ENCODE measurements at regions not wholly inside any gene's neighbourhood (a gene's known extent, or its start where the extent isn't known, plus 50 kb on each side); places are given as distances from the start of the nearest gene placed in this dataset.

GRCh38 chr1:213899413-213899812, 88.4 kb upstream of the PROX1 start:
- H3K9ac ChIP-seq (ENCODE audit: low read length), result no peak overlapping the region
- DNase-seq (ENCODE audit: low read depth), result no peak

GRCh38 chr1:213905344-213905743, 82.4 kb upstream of the PROX1 start:
- H3K27me3 ChIP-seq (replicated peaks; ENCODE audit: control insufficient read depth, insufficient read depth, low read length), result no peaks in the 10 kb centered on the region
- H3K36me3 ChIP-seq (ENCODE audit: control insufficient read depth, insufficient read depth, low read length, severe bottlenecking), result no peaks in the 10 kb centered on the region
- H3K4me1 ChIP-seq (ENCODE audit: control insufficient read depth, insufficient read depth, low read length), result no peaks in the 10 kb centered on the region
- DNase-seq (ENCODE audit: low read depth), result no peak
- H3K4me3 ChIP-seq (ENCODE audit: low read length), result no peak overlapping the region
- H3K9ac ChIP-seq (ENCODE audit: low read length), result no peak overlapping the region
- no peaks in the 10 kb centered on the region for H3K9me3 ChIP-seq (ENCODE audit: control insufficient read depth, low read length)

More at GRCh38 chr1:213899413-213899812, 88.4 kb upstream of the PROX1 start:
- Histone ChIP-seq H3K4me3 (ENCODE audit: low read length) (no peak overlapping the region), H3K36me3 (ENCODE audit: control insufficient read depth, insufficient read depth, low read length, severe bottlenecking) (no peaks in the 10 kb centered on the region), H3K9me3 (ENCODE audit: control insufficient read depth, low read length) (peaks cover 15% of the 10 kb centered on the region), H3K4me1 (ENCODE audit: control insufficient read depth, insufficient read depth, low read length) (no peaks in the 10 kb centered on the region), H3K27me3 (replicated peaks; ENCODE audit: control insufficient read depth, insufficient read depth, low read length) (no peaks in the 10 kb centered on the region)

DNA sequence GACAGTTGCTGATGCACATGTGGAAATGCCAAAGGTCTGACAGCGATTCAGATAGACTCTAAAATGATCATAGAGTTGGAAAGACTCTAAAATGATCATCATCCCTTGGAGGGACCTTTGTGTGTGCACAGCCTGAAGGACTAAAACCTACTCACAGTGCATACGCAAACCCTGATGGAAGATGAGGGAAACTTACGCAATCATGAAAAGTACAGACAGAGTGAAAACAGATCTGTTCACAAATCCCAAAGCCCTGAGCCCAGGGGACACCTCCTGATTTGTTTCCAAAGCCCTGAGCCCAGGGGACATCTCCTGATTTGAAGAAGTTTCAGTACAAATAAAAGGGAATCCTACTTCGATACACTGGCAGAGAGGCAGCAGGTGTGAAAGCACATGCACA, 79.3 kb upstream of the PROX1 start:
- Histone ChIP-seq H3K9ac (ENCODE audit: low read length) (no peak overlapping the region), H3K4me1 (ENCODE audit: control insufficient read depth, insufficient read depth, low read length) (no peaks in the 10 kb centered on the region), H3K36me3 (ENCODE audit: control insufficient read depth, insufficient read depth, low read length, severe bottlenecking) (no peaks in the 10 kb centered on the region), H3K9me3 (ENCODE audit: control insufficient read depth, low read length) (no peaks in the 10 kb centered on the region), H3K27me3 (replicated peaks; ENCODE audit: control insufficient read depth, insufficient read depth, low read length) (peaks cover 14% of the 10 kb centered on the region), H3K4me3 (ENCODE audit: low read length) (no peak overlapping the region)
- no peak for DNase-seq (ENCODE audit: low read depth)

DNA sequence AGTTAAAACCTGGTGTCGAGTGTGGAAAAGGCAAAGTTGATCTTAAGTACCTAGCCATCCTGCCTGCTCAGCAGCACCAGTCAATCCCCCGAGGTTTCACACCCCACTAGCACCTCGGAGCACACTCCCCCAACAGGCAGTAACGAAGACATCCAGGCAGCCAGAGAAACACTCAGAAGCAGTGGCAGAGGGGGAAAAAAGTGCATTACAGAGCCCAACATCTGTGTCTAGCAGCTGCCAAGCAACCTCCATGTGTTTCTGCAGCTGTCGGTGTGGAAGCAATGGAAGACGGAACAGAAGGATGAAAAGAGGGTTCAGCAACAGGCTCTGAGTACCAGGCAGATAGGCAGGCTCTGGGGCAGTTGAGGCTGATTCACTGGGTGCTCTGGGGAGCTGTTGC, 73.4 kb upstream of the PROX1 start:
- Histone ChIP-seq H3K9me3 (ENCODE audit: control insufficient read depth, low read length) (no peaks in the 10 kb centered on the region), H3K9ac (ENCODE audit: low read length) (no peak overlapping the region), H3K36me3 (ENCODE audit: control insufficient read depth, insufficient read depth, low read length, severe bottlenecking) (no peaks in the 10 kb centered on the region), H3K27me3 (replicated peaks; ENCODE audit: control insufficient read depth, insufficient read depth, low read length) (peaks cover 35% of the 10 kb centered on the region), H3K4me3 (ENCODE audit: low read length) (no peak overlapping the region), H3K4me1 (ENCODE audit: control insufficient read depth, insufficient read depth, low read length) (no peaks in the 10 kb centered on the region)
- DNase-seq (ENCODE audit: low read depth), result no peak

DNA sequence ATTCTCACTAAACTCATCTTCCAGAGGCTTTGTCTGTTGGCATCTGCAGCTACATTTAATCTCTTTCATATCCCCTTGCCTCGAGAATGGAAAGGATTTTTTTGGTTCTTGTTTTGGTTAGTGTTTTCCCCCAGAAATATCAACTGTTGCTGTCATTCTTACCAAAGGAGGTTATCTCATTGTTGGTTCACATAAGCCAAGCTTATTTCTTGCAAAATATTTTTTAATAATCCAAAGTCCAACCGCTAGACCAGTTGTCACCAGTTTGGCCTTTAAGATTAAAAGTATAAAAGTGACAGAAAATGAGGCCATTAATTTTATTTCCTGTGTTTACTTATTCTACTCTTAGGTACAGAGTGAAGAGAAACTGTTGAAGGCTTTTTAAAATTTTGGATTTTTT, 66.5 kb upstream of the PROX1 start:
- Histone ChIP-seq H3K27me3 (replicated peaks; ENCODE audit: control insufficient read depth, insufficient read depth, low read length) (peaks cover 4% of the 10 kb centered on the region), H3K4me3 (ENCODE audit: low read length) (no peak overlapping the region), H3K4me1 (ENCODE audit: control insufficient read depth, insufficient read depth, low read length) (no peaks in the 10 kb centered on the region), H3K9ac (ENCODE audit: low read length) (no peak overlapping the region), H3K9me3 (ENCODE audit: control insufficient read depth, low read length) (no peaks in the 10 kb centered on the region), H3K36me3 (ENCODE audit: control insufficient read depth, insufficient read depth, low read length, severe bottlenecking) (no peaks in the 10 kb centered on the region)
- no peak for DNase-seq (ENCODE audit: low read depth)

- no peak overlapping the region for H3K4me3 ChIP-seq (ENCODE audit: low read length)
- no peaks in the 10 kb centered on the region for H3K4me1 ChIP-seq (ENCODE audit: control insufficient read depth, insufficient read depth, low read length)
- no peak for DNase-seq (ENCODE audit: low read depth)
- no peaks in the 10 kb centered on the region for H3K36me3 ChIP-seq (ENCODE audit: control insufficient read depth, insufficient read depth, low read length, severe bottlenecking)
- H3K9me3 ChIP-seq (ENCODE audit: control insufficient read depth, low read length), result no peaks in the 10 kb centered on the region
- H3K9ac ChIP-seq (ENCODE audit: low read length), result no peak overlapping the region
- peaks cover 4% of the 10 kb centered on the region for H3K27me3 ChIP-seq (replicated peaks; ENCODE audit: control insufficient read depth, insufficient read depth, low read length)
These were observed 66.1 kb upstream of the PROX1 start for GRCh38 chr1:213921712-213922111.

DNA sequence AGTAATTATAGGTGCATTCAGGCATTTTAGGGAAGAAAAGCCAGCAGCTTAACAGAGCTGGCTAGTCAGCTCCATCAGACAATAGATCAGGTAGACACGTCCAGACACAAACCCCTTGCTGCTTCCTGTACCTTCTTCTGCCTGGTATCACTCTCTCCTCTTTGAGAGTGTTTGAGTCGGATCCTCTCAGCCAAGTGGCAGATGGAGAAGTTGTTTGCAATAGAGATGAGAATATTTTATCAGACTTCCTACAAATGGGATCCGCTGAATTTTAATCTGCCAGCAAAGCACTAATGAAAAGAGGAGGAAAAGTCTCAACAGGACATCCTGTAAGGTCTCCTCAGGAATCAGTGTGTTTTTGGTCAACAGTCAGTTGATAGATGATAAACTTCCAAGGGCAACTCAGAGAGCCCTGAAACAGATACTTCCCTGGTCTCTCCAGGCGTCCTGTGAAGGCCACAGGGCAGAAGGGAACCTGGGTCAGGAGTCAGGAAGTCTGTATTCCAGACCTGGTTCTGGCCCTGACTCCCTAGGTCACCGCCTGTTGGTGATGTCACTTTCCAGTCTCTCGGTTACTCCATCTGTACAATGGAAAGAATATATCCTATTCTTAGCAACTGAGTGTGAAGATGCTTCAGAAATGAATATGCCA, 62.1 kb upstream of the PROX1 start:
- Histone ChIP-seq H3K9me3 (ENCODE audit: control insufficient read depth, low read length) (no peaks in the 10 kb centered on the region), H3K36me3 (ENCODE audit: control insufficient read depth, insufficient read depth, low read length, severe bottlenecking) (no peaks in the 10 kb centered on the region)
- DNase-seq (ENCODE audit: low read depth), result no peak

GRCh38 chr1:213927846-213928245, 59.9 kb upstream of the PROX1 start:
- Histone ChIP-seq H3K36me3 (ENCODE audit: control insufficient read depth, insufficient read depth, low read length, severe bottlenecking) (no peaks in the 10 kb centered on the region), H3K27me3 (replicated peaks; ENCODE audit: control insufficient read depth, insufficient read depth, low read length) (peaks cover 11% of the 10 kb centered on the region), H3K9me3 (ENCODE audit: control insufficient read depth, low read length) (no peaks in the 10 kb centered on the region), H3K4me3 (ENCODE audit: low read length) (no peak overlapping the region), H3K9ac (ENCODE audit: low read length) (no peak overlapping the region), H3K4me1 (ENCODE audit: control insufficient read depth, insufficient read depth, low read length) (no peaks in the 10 kb centered on the region)
- DNase-seq (ENCODE audit: low read depth), result no peak

More for the DNA sequence above, 62.1 kb upstream of the PROX1 start:
- Histone ChIP-seq H3K9ac (ENCODE audit: low read length) (no peak overlapping the region), H3K4me3 (ENCODE audit: low read length) (no peak overlapping the region), H3K27me3 (replicated peaks; ENCODE audit: control insufficient read depth, insufficient read depth, low read length) (peaks cover 7% of the 10 kb centered on the region), H3K4me1 (ENCODE audit: control insufficient read depth, insufficient read depth, low read length) (no peaks in the 10 kb centered on the region)

- no peaks in the 10 kb centered on the region for H3K4me1 ChIP-seq (ENCODE audit: control insufficient read depth, insufficient read depth, low read length)
- H3K36me3 ChIP-seq (ENCODE audit: control insufficient read depth, insufficient read depth, low read length, severe bottlenecking), result no peaks in the 10 kb centered on the region
- H3K9ac ChIP-seq (ENCODE audit: low read length), result no peak overlapping the region
- DNase-seq (ENCODE audit: low read depth), result no peak
- peaks cover 14% of the 10 kb centered on the region for H3K27me3 ChIP-seq (replicated peaks; ENCODE audit: control insufficient read depth, insufficient read depth, low read length)
- H3K9me3 ChIP-seq (ENCODE audit: control insufficient read depth, low read length), result no peaks in the 10 kb centered on the region
- no peak overlapping the region for H3K4me3 ChIP-seq (ENCODE audit: low read length)
These were observed 58.4 kb upstream of the PROX1 start for GRCh38 chr1:213929398-213929797.

GRCh38 chr1:213931836-213932235, 55.9 kb upstream of the PROX1 start:
- no peaks in the 10 kb centered on the region for H3K4me1 ChIP-seq (ENCODE audit: control insufficient read depth, insufficient read depth, low read length)
- no peaks in the 10 kb centered on the region for H3K9me3 ChIP-seq (ENCODE audit: control insufficient read depth, low read length)
- no peak overlapping the region for H3K9ac ChIP-seq (ENCODE audit: low read length)
- H3K4me3 ChIP-seq (ENCODE audit: low read length), result no peak overlapping the region
- H3K36me3 ChIP-seq (ENCODE audit: control insufficient read depth, insufficient read depth, low read length, severe bottlenecking), result no peaks in the 10 kb centered on the region
- DNase-seq (ENCODE audit: low read depth), result no peak
- peaks cover 14% of the 10 kb centered on the region for H3K27me3 ChIP-seq (replicated peaks; ENCODE audit: control insufficient read depth, insufficient read depth, low read length)

DNA sequence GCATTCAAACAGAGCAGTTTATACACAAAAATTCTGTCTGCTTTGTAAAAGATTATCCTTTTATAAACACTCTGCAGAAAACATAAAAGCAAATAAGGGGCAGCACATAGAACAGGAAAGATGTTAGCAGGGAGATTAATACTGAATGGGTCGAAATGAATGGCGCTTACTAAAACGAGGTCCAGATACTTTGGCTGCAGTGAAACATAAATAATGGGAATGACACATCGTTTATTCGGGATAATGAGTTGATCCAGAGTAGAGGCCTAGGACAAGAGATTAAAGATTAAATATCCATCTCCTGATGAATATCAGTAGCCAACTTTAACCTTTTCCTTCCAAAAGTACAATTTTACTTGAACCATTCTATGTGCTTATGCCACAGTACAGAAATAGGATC, 54.4 kb upstream of the PROX1 start:
- Histone ChIP-seq H3K9ac (ENCODE audit: low read length) (no peak overlapping the region), H3K4me3 (ENCODE audit: low read length) (no peak overlapping the region), H3K36me3 (ENCODE audit: control insufficient read depth, insufficient read depth, low read length, severe bottlenecking) (no peaks in the 10 kb centered on the region), H3K9me3 (ENCODE audit: control insufficient read depth, low read length) (no peaks in the 10 kb centered on the region), H3K27me3 (replicated peaks; ENCODE audit: control insufficient read depth, insufficient read depth, low read length) (peaks cover 11% of the 10 kb centered on the region), H3K4me1 (ENCODE audit: control insufficient read depth, insufficient read depth, low read length) (no peaks in the 10 kb centered on the region)
- DNase-seq (ENCODE audit: low read depth), result no peak

- Histone ChIP-seq H3K4me3 (ENCODE audit: low read length) (no peak overlapping the region), H3K27me3 (replicated peaks; ENCODE audit: control insufficient read depth, insufficient read depth, low read length) (peaks cover 11% of the 10 kb centered on the region), H3K9me3 (ENCODE audit: control insufficient read depth, low read length) (no peaks in the 10 kb centered on the region), H3K4me1 (ENCODE audit: control insufficient read depth, insufficient read depth, low read length) (no peaks in the 10 kb centered on the region), H3K9ac (ENCODE audit: low read length) (no peak overlapping the region), H3K36me3 (ENCODE audit: control insufficient read depth, insufficient read depth, low read length, severe bottlenecking) (no peaks in the 10 kb centered on the region)
- no peak for DNase-seq (ENCODE audit: low read depth)
These were observed 53.1 kb upstream of the PROX1 start for GRCh38 chr1:213934649-213935048.

Data from adipocyte (in vitro differentiated cells).